ENCODE measurements at regions not wholly inside any gene's neighbourhood (a gene's known extent, or its start where the extent isn't known, plus 50 kb on each side); places are given as distances from the start of the nearest gene placed in this dataset.
"Not testable (repeated sequence)": the region's sequence is repeated elsewhere in the genome, so short reads cannot be mapped to it uniquely, and the experiment has no call there.

DNA sequence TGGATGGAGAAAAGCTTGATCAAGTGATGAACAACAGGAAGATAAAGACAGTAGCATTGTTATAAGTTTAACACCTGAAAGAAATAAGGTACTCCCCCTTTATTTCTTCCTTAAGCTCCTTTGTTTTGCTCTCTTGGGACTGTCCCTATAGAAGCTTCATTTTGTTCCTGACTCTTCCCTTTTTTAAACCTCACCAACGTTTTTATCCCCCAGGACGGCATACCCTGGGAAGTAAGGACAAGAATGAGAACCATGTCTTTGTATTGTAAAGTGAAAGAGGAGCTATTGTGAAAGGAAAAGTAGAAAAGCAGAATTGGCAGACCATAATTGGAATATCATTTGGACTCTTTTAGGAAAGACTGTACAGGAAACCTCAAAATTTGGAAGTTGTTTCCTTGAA, 1368.6 kb upstream of the C9orf72 start:
- DNase-seq: no peak

- DNase-seq: no peak
These were observed 1369.7 kb upstream of the C9orf72 start for GRCh38 chr9:28942941-28943340.

GRCh38 chr9:28946648-28947047, 1373.4 kb upstream of the C9orf72 start:
- no peak for DNase-seq

- no peak for DNase-seq
These were observed 1378.7 kb upstream of the C9orf72 start for GRCh38 chr9:28951945-28952344.

DNA sequence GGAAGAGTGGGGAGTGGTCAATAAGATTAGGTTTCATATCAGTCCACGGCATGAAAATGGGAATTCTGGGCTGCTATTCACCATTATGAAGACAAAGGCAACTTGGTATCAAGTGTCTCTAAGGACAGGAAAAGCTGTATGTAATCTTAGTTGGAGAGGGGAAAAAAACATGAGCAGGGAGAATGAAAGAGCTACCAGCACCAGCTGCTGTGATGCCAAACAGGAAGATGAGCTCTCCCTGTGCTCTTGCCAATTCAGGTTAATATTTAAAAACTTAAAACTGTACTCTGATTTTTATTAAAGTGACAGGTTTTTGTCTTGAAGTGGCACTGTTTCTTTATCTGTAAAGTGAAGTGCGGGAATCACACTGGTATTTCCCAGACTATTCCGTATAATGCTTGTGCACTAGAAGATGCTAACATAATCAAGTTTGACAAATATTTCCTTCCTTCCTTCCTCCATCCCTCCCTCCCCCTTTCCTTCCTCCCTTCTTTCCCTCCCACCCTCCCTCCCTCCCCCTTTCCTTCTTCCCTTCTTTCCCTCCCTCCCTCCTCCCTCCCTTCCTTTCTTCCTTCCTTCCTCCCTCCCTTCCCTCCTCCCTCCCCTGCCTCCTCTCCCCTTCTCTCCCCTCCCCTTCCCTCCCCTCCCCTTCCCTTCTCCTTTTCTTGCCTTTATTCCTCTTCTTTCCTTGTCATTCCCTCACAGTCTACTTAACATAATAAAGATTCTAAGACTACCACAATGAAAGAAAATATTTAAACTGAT, 1383.0 kb upstream of the C9orf72 start:
- DNase-seq: no peak

GRCh38 chr9:28960602-28961001, 1387.3 kb upstream of the C9orf72 start:
- no peak for DNase-seq

GRCh38 chr9:28961623-28962022, 1388.3 kb upstream of the C9orf72 start:
- no peak for DNase-seq

DNA sequence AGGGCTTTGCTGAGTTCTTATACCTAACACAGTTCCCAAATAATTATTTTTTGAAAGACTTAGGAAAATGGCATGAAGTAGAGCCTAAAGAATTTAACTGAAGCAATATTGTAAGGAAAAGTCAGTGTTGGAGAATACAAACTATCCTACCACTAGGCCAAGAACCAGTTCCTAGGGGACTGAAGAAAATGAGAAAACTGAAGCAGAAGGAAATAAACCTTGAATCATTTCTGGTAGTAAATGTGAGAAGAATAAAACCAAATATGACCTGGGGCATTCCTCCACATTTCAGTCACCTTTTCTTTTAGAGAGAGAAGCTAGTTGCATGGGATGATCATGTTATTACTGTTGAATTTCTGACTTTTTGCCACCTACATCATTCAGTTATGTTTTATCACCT, 1393.9 kb upstream of the C9orf72 start:
- DNase-seq: no peak

- DNase-seq: no peak
These were observed 1397.0 kb upstream of the C9orf72 start for GRCh38 chr9:28970241-28970654.

- DNase-seq: no peak
These were observed 1398.6 kb upstream of the C9orf72 start for GRCh38 chr9:28971881-28972280.

- DNase-seq: no peak
These were observed 1403.0 kb upstream of the C9orf72 start for GRCh38 chr9:28976250-28976649.

DNA sequence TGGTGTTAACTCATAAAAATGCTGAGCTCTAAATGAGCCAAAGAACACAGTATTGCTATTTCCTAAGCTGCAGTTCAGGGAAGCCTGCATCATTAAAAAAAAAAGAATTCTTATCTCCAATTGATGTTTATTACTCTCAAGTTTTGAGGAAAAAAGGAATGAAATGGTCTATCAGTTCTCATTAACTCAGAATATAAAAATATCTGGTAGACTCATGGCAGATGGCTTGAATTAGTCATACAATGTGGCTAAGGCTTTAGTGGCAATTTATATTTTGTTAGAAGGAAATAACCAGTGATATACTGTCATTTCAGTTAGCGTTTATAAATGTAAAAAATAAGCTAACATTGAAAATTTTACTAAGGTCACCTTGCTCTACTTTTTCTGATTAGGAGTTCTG, 1403.4 kb upstream of the C9orf72 start:
- no peak for DNase-seq

- DNase-seq: no peak
These were observed 1407.8 kb upstream of the C9orf72 start for GRCh38 chr9:28981129-28981528.

- DNase-seq: no peak
These were observed 1408.4 kb upstream of the C9orf72 start for GRCh38 chr9:28981711-28982110.

- no peak for DNase-seq
These were observed 1410.7 kb upstream of the C9orf72 start for GRCh38 chr9:28984016-28984415.

DNA sequence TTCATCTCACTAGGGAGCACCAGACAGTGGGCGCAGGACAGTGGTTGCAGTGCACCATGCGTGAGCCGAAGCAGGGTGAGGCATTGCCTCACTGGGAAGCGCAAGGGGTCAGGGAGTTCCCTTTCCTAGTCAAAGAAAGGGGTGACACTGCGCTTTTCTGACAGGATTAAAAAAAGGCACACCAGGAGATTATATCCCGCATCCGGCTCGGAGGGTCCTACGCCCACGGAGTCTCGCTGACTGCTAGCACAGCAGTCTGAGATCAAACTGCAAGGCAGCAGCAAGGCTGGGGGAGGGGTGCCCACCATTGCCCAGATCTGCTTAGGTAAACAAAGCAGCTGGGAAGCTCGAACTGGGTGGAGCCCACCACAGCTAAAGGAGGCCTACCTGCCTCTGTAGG, 1416.7 kb upstream of the C9orf72 start:
- not testable (repeated sequence) for DNase-seq

DNA sequence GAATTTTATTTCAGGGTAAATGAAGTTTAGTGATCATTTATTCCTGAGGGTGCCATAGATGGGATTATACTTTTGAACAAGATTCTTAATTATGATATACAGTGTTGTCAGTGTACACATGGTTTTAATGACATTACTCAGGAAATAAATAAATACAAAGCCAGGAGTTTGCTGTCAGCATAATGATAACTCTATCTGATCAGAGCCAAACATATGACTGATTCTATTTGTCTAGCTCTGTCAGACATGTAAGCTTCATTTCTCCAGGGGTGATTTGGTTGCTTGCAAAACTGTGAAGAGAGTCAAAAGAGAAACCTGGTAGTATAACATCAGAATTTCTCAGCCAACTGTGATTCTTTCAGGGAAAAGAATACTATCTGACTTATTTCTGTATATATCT, 1425.8 kb upstream of the C9orf72 start:
- no peak for DNase-seq

GRCh38 chr9:28999806-29000205, 1426.5 kb upstream of the C9orf72 start:
- DNase-seq: no peak

DNA sequence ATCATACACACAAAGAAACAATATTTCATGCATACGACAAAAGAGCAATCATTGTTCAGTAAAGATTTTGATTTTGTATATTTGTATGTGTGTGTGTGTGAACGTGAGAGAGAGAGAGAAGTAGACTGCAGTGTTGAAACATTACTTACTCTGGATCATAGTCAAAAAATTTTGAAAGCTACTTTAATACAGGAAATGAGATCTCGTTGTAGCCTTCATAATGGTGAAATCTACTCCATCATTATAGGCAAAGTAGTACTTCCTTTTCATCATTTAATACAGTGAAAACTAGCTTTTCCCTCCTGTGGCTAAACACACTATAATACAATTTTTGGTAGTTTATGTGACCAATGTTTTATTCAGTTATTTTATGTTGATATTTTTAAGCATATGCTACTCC, 1427.7 kb upstream of the C9orf72 start:
- no peak for DNase-seq

DNA sequence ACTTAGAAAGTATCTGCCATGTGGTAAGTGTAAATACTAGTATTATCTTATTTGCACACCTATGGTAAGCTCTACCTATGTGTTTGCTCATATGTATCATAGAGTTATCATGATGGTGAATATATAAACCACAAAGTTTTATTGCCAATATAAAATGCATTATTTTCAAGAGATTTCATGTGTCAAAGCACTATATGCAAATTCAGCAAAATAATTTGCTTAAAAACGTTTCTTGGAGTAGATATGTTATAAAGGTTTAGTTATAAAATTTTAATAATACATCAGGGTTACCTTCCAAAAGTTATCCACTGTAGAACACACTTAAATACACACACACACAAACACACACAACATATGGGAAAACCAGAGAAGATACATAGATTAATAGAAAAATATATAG, 1431.7 kb upstream of the C9orf72 start:
- no peak for DNase-seq

DNA sequence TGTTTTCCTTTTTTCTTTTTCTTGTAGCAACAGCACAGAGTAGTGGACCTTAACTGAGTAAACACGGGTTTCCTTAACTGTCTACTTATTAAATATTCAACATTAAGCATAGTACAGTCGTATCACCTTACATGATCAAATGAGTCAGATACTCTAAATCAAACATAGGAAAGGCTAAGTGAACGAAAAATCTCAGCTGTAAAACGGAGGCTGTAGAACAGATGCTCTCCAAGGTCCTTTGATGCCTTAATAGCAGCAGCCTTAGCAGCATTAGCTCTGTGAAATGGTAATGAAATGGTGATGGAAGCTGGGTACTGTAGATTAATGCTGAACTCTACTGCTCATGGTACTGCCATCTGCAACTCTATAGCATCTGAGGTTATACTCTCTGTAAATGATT, 1433.3 kb upstream of the C9orf72 start:
- DNase-seq: no peak

DNA sequence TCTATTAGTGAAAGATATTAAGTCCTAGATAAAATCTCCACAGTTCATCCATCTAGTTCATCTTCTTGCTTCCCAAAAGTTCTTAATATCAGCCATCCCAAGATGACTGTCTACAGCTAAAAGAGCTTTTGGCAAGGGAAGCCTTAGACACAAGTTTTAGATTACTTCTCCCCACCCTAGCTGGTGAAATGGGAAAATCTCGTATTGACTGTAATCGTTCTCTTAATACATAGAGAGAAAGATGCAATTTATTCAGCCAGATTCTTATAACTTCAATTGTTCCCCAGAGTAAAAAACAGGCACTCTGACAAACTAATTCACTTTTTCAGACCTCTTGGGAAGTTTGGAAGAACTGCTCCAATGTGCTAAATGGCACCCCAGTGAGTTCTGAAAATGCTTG, 1439.6 kb upstream of the C9orf72 start:
- no peak for DNase-seq

- DNase-seq: no peak
These were observed 1448.4 kb upstream of the C9orf72 start for GRCh38 chr9:29021632-29022031.

DNA sequence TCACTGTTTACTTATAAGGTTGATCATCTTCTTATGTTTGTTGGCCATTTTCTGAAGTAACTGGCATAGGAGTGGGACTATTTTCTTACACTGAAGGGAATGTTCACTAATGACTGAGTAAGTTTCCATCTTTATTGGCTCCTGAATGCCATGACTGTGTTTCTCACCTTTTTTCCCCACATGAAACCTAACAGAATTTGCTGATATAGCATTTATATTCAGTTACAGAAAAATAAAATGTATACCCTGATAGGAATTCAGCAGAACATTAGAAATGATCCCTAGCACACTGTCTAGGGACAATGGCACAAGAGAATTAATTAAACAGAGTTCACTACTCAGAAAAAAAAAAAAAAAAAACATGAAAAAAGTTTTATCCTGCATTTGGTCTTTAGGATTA, 1465.1 kb upstream of the C9orf72 start:
- DNase-seq: no peak

- DNase-seq: no peak
These were observed 1466.0 kb upstream of the C9orf72 start for GRCh38 chr9:29039258-29039657.

Measured in CD4-positive, alpha-beta T cell treated with Interferon gamma for 1 hour (primary cell).